Urinary bladder (tissue), 3 donors: ENCODE measurements at regions not wholly inside any gene's neighbourhood (a gene's known extent, or its start where the extent isn't known, plus 50 kb on each side); places are given as distances from the start of the nearest gene placed in this dataset.

Experiments used
- DNase-seq: peaks from one replicate; pipeline ENCODE4 v3.0.0-alpha.2; 2015; ENCODE audit errors: extremely low spot score
- H3K27ac ChIP-seq: one replicate; pipeline ENCODE4 v1.5.1; 2013; ENCODE audit warnings: low read depth, mild to moderate bottlenecking, moderate library complexity
- H3K36me3 ChIP-seq: one replicate; pipeline ENCODE4 v1.6.1; 2013; ENCODE audit warnings: mild to moderate bottlenecking, moderate library complexity; ENCODE audit not compliant: insufficient read depth
- H3K4me1 ChIP-seq: one replicate; pipeline ENCODE4 v1.6.1; 2013; ENCODE audit warnings: mild to moderate bottlenecking, moderate library complexity; ENCODE audit not compliant: insufficient read depth
- H3K4me3 ChIP-seq: one replicate; pipeline ENCODE4 v1.5.1; 2013; ENCODE audit warnings: low read depth, low read length
- WGBS: extraction: QIAGEN DNeasy Blood & Tissue Kit; methylation state at CpG from one replicate; pipeline ENCODE4 v1.1.7; 2013; 5-methylcytosine and 5-hydroxymethylcytosine counted together
- donor health status: healthy with polysubstance abuse.
- donor health status: healthy.

DNA sequence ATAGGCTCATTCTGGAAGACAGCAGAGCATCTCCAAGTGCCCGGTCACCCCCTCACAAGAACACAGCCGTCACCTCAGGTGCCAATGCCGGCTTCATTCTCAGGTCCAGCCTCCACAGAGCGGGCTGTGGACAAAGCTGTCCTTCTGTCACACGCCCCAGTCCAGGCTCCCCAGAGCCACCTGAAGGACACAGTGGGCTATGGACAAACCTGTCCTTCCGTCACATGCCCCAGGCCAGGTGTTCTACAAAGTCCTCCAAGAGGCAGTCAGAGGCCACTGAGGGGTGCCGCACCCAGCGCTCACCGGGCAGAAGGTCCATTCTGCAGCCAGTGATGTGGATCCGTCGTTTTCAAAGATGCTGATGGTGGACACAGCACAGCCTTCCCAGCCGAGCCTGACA lies 173.2 kb upstream of the PPP2R2D start:
- DNase-seq, result no peak
- H3K27ac ChIP-seq, result no peak overlapping the region
- 97% methylated on average over 12 of the region's 12 CpGs for WGBS
- H3K36me3 ChIP-seq, result no peaks in the 10 kb centered on the region
- no peaks in the 10 kb centered on the region for H3K4me1 ChIP-seq
- H3K4me3 ChIP-seq, result no peak overlapping the region

DNA sequence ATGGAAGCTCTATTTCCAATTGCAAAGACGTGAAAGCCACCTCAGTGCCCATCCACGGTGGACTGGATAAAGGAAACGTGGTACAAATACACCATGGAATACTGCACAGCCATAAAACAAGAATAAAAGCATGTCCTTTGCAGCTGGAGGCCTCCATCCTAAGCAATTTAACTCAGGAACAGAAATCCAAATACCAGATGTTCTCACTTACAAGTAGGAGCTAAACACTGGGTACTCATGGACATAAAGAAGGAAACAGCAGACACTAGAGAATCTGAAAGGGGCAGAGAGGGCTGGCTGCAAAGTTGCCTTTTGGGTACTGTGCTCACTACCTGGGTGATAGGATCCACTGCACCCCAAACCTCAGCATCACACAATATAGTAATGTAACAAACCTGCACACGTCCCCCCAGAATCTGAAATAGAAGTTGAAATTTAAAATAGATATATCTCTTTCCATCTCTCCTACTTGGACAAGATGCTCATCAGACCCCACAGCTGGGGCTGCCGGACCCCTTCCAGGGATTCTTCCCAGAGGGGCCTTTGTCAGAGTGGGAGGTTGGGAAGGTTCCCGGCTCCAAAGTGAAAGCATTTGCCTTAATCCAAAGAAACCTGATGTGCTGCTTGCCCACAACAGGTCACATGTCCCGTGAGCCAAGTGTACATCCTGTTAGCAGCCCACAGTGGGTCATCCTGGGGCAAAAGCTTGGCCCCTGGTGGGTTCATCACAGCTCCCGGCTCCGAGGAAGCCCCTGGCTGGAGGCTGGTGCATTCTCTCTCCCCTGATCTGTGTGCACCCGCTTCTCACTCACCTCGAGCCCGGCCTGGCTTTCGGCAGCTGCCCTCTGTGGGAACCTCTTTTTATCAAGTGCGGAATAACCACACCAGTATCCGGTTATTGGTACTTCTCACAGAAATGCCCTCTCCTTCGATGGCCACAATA lies 172.3 kb upstream of the PPP2R2D start:
- no peak for DNase-seq
- 70% methylated on average over 16 of the region's 16 CpGs for WGBS
- H3K4me1 ChIP-seq, result no peaks in the 10 kb centered on the region
- H3K36me3 ChIP-seq, result no peaks in the 10 kb centered on the region
- H3K4me3 ChIP-seq, result no peak overlapping the region
- H3K27ac ChIP-seq, result no peak overlapping the region

DNA sequence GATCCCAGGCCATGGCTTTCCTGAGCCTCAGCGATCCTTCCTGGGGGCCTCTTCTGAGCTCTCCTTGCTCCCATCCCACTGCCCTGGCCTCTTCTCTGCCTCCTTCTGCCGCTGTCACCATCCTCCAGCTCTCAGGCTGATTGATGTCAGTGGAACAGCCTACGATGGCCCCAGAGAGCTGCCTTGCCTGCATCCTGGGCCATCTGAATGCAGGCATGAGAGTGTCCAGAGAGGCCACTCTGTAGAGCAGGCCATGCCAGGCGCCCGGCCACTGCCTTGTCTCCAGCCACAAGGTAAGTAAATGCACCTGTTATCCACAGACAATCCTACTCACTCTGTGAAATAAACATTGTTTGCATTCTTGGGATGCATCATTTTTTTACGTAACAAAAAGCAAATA lies 171.4 kb upstream of the PPP2R2D start:
- DNase-seq, result no peak

DNA sequence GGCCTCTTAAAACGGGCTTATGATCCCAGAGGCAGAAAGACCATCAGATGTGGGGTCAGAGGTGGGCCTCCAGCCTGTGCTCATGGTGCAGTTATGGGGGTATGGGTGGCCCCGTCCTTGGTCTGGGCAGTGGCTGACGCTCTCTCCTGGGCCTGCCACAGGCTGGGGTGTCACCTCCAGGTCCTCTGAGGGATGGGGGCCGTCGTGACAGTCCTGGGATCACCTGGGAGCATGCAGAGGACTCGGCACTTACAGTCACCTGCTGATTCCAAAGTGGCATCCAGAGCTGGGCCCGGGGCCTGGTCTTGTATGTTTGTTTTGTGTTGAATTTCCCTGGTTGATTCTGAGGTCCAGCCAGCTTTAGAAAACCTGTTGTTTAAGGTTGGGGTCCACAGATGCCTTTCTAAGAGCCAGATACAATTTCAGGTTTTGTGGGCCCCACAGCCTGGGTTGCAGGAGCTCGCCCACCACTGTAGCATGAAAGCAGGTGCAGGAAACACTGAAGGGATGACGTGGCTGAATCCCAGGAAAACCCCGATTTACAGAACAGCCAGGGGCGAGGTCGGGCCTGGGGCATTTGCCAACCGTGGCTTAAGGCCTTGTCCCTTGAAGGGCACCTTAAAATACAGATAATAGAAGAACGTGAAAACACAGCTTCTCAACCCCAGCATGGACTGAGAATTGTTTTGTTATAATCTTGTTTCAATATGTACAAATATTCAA lies 170.7 kb upstream of the PPP2R2D start:
- no peak overlapping the region for H3K4me3 ChIP-seq
- no peaks in the 10 kb centered on the region for H3K4me1 ChIP-seq
- H3K36me3 ChIP-seq, result no peaks in the 10 kb centered on the region
- H3K27ac ChIP-seq, result no peak overlapping the region
- 76% methylated on average over 14 of the region's 14 CpGs for WGBS
- DNase-seq, result no peak

More for the DNA sequence above, 171.4 kb upstream of the PPP2R2D start:
- H3K4me1 ChIP-seq, result no peaks in the 10 kb centered on the region
- H3K4me3 ChIP-seq, result no peak overlapping the region
- H3K36me3 ChIP-seq, result no peaks in the 10 kb centered on the region
- no peak overlapping the region for H3K27ac ChIP-seq
- whole genome bisulfite sequencing, result 71% methylated on average over 6 of the region's 6 CpGs

DNA sequence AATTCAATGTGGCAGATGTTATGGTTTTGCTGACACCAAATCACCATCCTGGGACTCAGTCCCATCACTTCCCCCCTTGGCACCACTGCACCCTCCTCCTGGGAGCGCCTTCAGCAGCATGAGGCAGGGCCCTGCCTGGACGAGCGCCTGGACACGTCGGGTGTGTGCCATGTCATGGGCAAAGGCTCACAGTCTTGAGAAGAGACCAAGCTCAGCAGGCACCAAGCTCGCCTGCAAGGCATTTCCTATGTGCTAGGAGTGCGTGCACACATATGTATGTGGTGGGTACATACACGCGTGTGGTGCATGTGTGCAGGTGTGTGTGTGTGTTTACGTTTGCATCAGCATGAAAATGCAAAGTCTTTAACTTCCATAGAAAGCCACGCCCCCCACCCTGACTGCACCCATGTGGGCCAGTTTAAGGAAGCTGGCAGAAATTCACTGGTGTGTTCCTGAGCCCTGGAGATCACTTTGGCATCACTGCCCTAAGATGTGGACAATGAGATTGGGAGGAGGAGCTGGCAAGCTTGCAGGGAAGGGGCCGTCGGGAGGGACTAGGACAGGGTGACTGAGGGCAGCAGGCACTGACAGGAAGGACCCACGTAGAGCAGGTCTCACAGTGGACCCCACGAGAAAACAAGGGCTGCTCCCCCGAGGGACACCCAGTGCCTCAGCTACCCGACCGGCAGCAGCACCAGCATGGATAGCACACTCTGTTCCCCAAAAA lies 169.9 kb upstream of the PPP2R2D start:
- Histone ChIP-seq H3K36me3 (no peaks in the 10 kb centered on the region), H3K4me1 (no peaks in the 10 kb centered on the region), H3K4me3 (no peak overlapping the region), H3K27ac (no peak overlapping the region)
- no peak for DNase-seq
- WGBS, result 89% methylated on average over 18 of the region's 18 CpGs

DNA sequence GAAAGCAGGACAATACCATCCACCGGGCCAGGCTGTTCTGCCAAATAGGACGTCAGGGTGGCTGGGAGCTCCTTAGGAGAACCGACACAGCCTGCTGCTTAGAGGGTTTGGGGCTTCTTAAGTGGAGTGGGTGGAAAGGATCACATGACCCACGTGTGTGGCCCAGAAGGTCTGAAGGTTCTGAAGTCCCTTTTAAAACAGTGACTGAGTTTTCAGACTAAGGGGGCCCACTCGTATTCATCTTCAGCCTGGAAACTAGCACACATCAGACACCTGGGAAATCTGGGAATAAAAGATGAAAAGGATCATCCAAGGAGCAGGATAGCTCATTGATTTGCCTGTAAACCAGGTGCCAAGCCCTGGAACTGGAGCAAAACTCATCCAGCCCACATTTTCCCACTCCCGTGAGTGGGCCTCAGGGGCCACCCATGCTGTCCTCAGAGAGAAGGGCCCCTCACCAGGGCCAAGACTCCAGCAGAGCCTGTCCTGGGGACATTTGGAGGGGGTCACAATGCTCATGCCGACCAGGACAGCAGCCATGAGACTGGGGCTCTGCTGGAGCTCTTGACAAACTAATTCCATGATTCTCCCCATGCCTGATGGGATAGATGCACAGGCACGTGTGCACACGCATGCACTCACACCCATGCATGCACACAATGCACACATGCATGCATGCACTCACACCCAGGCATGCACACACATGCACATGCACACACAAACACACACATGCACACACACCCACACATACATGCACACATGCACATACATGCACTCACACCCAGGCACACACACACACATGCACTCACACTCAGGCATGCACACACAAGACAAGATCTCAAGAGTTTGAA lies 168.8 kb upstream of the PPP2R2D start:
- 86% methylated on average over 9 of the region's 9 CpGs for WGBS
- H3K36me3 ChIP-seq, result no peaks in the 10 kb centered on the region
- no peak overlapping the region for H3K4me3 ChIP-seq
- DNase-seq, result no peak
- no peaks in the 10 kb centered on the region for H3K4me1 ChIP-seq
- no peak overlapping the region for H3K27ac ChIP-seq

DNA sequence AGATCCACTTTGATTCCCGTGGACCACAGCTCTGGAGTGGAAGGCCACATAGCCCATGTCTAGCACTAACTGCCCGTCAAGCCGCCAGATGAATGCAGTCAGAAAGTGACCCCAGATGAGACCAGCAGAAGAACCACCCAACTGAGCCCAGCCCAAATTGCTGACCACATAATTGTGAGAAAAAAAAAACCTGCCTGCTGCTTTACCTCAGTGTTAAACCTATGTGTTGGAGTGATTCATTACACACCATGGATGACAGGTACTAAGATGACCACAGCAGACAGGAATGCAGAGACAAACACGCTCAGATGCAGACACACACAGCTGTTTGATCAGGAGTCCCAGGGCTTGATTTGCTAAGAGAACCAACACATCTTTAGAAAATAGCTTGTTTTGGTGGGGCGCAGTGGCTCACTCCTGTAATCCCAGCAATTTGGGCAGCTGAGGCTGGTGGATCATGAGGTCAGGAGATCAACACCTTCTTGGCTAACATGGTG lies 168.1 kb upstream of the PPP2R2D start:
- Histone ChIP-seq H3K27ac (no peak overlapping the region), H3K36me3 (no peaks in the 10 kb centered on the region), H3K4me3 (no peak overlapping the region), H3K4me1 (no peaks in the 10 kb centered on the region)
- 95% methylated on average over 5 of the region's 5 CpGs for WGBS
- DNase-seq, result no peak

DNA sequence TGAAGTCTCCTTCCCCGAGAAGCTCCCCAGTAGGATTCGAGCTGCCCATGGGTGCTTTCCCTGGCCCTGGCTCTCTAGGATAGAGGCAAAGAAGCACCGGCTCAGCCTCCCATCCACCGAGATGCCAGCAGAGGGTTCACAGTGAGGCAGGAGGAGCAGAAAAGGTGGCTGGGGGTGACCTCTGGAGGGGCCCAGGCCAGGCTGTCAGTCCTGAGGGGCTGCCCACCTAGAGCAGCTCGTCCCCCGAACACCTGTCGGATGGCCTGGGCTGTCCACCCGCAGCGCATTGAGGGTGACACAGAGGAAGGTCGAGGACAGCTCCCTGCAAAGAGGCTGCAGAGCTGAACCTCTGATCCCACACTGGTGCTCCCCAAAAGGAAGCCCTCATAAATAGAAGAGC lies 167.2 kb upstream of the PPP2R2D start:
- whole genome bisulfite sequencing, result 73% methylated on average over 10 of the region's 10 CpGs
- Histone ChIP-seq H3K27ac (no peak overlapping the region), H3K4me1 (no peaks in the 10 kb centered on the region), H3K36me3 (no peaks in the 10 kb centered on the region), H3K4me3 (no peak overlapping the region)
- DNase-seq, result no peak

DNA sequence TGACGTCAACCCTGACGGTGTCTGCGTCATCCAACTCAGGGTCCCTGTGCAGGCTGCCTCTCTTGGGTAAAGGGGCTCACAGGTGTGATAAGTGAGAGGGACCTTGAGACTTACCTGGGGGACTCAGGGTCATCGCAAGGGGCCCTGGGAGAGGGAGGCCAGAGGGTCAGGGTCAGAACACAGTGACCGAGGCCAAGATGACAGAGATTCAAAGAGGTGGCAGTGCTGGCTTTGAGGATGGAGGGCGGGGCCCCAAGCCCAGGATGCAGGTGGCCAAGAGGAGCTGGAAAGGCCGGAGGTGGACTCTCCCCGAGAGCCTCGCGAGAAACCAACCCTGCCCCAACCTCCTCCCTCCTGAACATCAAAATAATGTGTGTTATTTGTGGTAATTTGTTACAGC lies 165.2 kb upstream of the PPP2R2D start:
- WGBS, result 90% methylated on average over 10 of the region's 10 CpGs
- Histone ChIP-seq H3K27ac (no peak overlapping the region), H3K36me3 (no peaks in the 10 kb centered on the region), H3K4me1 (no peaks in the 10 kb centered on the region), H3K4me3 (no peak overlapping the region)
- DNase-seq, result no peak

DNA sequence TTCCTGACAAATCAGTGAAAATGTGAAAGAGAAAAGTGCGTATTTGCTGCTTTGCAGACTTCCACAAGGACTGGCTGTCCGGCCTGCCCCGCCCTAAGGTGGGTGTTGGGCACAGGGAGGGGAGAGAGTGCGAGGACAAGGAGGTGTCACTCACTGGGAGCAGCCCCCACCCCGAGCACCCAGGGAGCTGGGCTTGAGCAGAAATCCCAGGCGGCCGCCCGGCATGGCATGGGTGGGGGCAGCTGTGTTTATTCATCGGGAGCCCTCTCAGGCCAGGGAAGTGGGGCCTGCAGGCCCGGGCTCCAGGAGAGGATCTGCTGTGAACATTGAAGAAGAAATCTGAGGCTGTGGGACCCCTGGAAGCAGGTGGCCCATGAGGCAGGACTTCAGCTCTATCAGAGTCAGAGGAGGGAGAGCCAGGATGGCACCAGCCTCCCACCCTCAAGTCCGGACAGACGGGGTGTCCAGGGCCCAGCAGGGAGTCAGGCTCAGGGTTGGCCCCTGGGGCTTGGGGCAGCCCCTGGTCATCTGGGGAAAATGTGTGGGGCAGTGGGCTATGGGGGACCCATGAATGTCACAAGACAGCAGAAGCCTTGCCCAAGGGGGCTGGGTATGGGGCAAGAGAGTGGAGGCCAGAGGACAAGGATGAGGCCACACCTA lies 164.4 kb upstream of the PPP2R2D start:
- WGBS, result 88% methylated on average over 12 of the region's 12 CpGs
- Histone ChIP-seq H3K4me1 (no peaks in the 10 kb centered on the region), H3K27ac (no peak overlapping the region), H3K4me3 (no peak overlapping the region), H3K36me3 (no peaks in the 10 kb centered on the region)
- DNase-seq, result no peak

DNA sequence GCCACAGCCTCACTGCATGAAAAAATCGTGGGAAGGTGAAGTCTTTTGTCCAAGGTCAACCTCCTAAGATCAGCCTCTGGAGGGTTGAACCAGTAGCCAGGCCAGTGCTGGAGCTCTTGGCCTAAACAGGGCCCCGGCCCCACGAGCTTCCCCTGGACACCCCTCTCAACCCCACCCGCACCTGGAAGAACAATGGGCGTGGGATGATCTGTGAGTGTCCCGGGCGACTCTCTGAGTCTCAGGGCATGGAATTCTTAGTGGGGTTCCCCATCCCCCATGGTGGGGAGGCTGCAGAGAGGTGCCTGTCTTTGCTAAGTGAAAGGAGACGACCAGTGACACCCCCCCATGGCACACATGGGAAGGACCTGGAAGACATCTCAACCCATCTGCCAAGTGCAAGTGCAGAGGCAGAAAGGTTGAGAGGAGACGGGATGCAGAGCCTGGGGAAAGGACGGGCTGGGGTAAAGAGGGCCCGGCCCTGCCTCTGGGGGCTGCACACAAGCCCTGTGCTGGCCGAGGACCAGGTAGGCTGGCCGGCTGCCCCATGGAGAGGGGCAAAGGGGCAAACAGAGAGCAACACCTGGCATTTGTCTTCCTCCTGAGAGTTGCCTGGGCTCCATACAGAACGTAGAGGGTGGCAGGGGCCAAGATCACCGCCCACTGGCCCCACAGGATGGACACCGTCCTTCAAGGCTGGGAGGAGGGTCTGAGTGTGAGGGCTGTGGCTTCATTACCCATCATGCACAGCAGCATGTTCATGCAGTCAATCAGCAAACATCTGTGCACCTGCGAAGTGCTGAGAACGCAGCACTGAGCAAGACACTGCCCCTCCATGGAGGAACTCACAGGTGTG lies 163.0 kb upstream of the PPP2R2D start:
- DNase-seq, result no peak
- 80% methylated on average over 18 of the region's 18 CpGs for WGBS
- Histone ChIP-seq H3K36me3 (no peaks in the 10 kb centered on the region), H3K4me3 (no peak overlapping the region), H3K4me1 (no peaks in the 10 kb centered on the region), H3K27ac (no peak overlapping the region)

DNA sequence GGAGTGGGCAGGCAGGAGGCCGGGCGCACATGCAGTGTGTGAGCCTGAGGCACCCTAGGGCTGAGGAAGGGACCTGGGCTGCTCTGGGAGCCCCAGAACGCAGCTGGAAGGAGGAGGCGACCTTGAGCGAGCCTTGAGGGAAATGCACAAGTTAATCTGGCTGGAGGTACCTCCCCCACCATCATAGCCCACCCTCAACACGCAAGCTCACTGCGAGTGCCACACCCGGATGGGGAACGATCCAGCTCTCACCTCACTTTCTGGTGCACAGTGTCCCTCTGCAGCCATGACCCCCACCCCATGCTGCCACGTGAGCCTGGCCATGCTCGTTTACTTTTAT lies 162.4 kb upstream of the PPP2R2D start:
- H3K4me1 ChIP-seq, result no peaks in the 10 kb centered on the region
- no peak for DNase-seq

More for the DNA sequence above, 162.4 kb upstream of the PPP2R2D start:
- Histone ChIP-seq H3K36me3 (no peaks in the 10 kb centered on the region), H3K27ac (no peak overlapping the region), H3K4me3 (no peak overlapping the region)
- 60% methylated on average over 11 of the region's 11 CpGs for WGBS
